Heart left ventricle (tissue), 16 donors: ENCODE measurements at regions not wholly inside any gene's neighbourhood (a gene's known extent, or its start where the extent isn't known, plus 50 kb on each side); places are given as distances from the start of the nearest gene placed in this dataset.

Experiments
- ATAC-seq, 4 donors: fragments of 200-7000 bp; cut with Tn5 transposase; one replicate each; pipeline ENCODE4 v1.9.1; 2020 to 2022; ENCODE audit warnings: moderate library complexity in 4 of 4, mild to moderate bottlenecking in 3 of 4, moderate number of reproducible peaks in 1 of 4
- DNase-seq, 5 donors: peaks; one replicate each; pipeline ENCODE4 v3.0.0-alpha.2; 2020
- H3K27ac ChIP-seq, 12 donors: fragments of 200-600 bp; sonication (generic) in 4 of 12; one replicate each; pipeline versions ENCODE4 v1.5.0 to v1.8.0; 2016 to 2022; ENCODE audit warnings: mild to moderate bottlenecking in 2 of 12
- H3K27me3 ChIP-seq, 9 donors: fragments of 200-600 bp; sonication (generic) in 2 of 9; one replicate each; pipeline versions ENCODE4 v1.5.1 to v1.8.0; 2016 to 2022; ENCODE audit warnings: mild to moderate bottlenecking in 3 of 9
- H3K36me3 ChIP-seq, 9 donors: fragments of 200-600 bp; sonication (generic) in 2 of 9; one replicate each; pipeline versions ENCODE4 v1.5.0 to v1.8.0; 2018 to 2022; ENCODE audit warnings: mild to moderate bottlenecking in 2 of 9
- H3K4me1 ChIP-seq, 12 donors: fragments of 200-600 bp; sonication (generic) in 4 of 12; one replicate each; pipeline versions ENCODE4 v1.5.0 to v1.8.0; 2016 to 2022; ENCODE audit warnings: mild to moderate bottlenecking in 3 of 12
- H3K4me3 ChIP-seq, 12 donors: fragments of 200-600 bp; sonication (generic) in 4 of 12; one replicate each; pipeline versions ENCODE4 v1.5.0 to v1.8.0; 2017 to 2022; ENCODE audit warnings: mild to moderate bottlenecking in 9 of 12, moderate library complexity in 4 of 12
- H3K9me3 ChIP-seq, 12 donors: fragments of 200-600 bp; sonication (generic) in 4 of 12; one replicate each; pipeline versions ENCODE4 v1.5.0 to v1.8.0; 2016 to 2022; ENCODE audit warnings: mild to moderate bottlenecking in 1 of 12
- POLR2A ChIP-seq, 2 donors: fragments of 450-650 bp; IDR thresholded peaks; one replicate each; pipeline ENCODE4 v1.6.1; 2017; ENCODE audit warnings: antibody characterized with exemption in 2 of 2, mild to moderate bottlenecking in 2 of 2, moderate library complexity in 2 of 2
- WGBS, 4 donors: extraction: QIAGEN DNeasy Blood & Tissue Kit in 2 of 4; methylation state at CpG; one replicate each; pipeline versions ENCODE4 v1.1.5 to v1.1.7; 2013 to 2018; 5-methylcytosine and 5-hydroxymethylcytosine counted together
- intact Hi-C, 10 donors: fragments of 100-400 bp; cut with DNase I; formaldehyde crosslinking; loops; one replicate each; pipeline versions ENCODE4 v1.11.1 to v1.14.2; 2022
- TF ChIP-seq, protein P1 (sequence below), 12 donors: fragments of 200-600 bp; sonication (generic) in 4 of 12; IDR thresholded peaks; one replicate each; pipeline versions ENCODE4 v1.5.0 to v1.8.0; 2018 to 2022; ENCODE audit warnings: antibody characterized with exemption in 12 of 12, mild to moderate bottlenecking in 5 of 12
- donor health status: ischemic (EF 13 %, LVEDD 7.1; RV severe dilation, severe dysfunction).
- donor health status: healthy with polysubstance abuse.
- donor health status: DM: no; HTN: yes; CAD: no.
- donor health status: DM: no; HTN: no; CAD: no.
- donor health status: ischemic (EF 25% LVEDD 6.9; RV normal size, moderate dysfunction).
- donor health status: ischemic (EF 25% LVEDD 5.7; RV mildly dilated, moderate dysfunction).
- donor health status: healthy.
- donor health status: DM: yes; HTN: yes; CAD: no.
- donor health status: ischemic (EF 35%, LVEDD 5.7; RV mildly dilated, moderate dysfunction).
- donor health status: nonischemic (EF 11% LVEDD 7.7; RV severe dilation, severe dysfunction).
- donor health status: DM: yes; HTN: yes; CAD: no.
- donor health status: PGD.
- donor health status: ischemic (EF 29% LVEDD 5.4; RV normal size, mild dysfunction).
- donor health status: nonischemic (EF 23%, LVEDD 6.1; RV moderate dilation, normal function).

DNA sequence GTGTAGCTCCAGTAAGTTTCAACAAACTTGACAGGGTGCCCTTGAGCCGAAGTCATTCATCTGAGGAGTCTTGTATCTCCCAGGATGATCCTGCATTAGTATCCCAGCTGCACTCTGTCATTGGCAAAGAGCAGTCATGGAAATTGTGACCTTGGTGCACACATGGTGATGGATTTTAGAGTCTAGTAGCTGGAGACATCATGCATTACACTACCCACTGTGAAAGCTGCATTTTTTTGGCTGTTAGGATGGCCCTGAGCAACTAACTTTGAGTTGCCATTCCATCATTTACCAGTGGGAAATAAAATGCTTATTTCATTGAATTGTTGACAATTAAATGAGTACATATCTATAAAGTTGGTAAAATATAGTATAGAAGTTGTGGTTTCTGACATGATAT is 552.6 kb upstream of the CBLB start:
- TF ChIP-seq, protein P1, sequence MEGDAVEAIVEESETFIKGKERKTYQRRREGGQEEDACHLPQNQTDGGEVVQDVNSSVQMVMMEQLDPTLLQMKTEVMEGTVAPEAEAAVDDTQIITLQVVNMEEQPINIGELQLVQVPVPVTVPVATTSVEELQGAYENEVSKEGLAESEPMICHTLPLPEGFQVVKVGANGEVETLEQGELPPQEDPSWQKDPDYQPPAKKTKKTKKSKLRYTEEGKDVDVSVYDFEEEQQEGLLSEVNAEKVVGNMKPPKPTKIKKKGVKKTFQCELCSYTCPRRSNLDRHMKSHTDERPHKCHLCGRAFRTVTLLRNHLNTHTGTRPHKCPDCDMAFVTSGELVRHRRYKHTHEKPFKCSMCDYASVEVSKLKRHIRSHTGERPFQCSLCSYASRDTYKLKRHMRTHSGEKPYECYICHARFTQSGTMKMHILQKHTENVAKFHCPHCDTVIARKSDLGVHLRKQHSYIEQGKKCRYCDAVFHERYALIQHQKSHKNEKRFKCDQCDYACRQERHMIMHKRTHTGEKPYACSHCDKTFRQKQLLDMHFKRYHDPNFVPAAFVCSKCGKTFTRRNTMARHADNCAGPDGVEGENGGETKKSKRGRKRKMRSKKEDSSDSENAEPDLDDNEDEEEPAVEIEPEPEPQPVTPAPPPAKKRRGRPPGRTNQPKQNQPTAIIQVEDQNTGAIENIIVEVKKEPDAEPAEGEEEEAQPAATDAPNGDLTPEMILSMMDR (IDR thresholded peaks at IDR 0.05): no peak
- no peak for TF ChIP-seq POLR2A (IDR thresholded peaks at IDR 0.05)
- DNase-seq (no peak), ATAC-seq (no peak)
- Histone ChIP-seq H3K27me3 (no peaks in the 10 kb centered on the region), H3K9me3 (peaks cover 0 to 4% (median 0%) of the 10 kb centered on the region in 12 donors), H3K4me3 (no peak overlapping the region), H3K27ac (no peak overlapping the region), H3K36me3 (no peaks in the 10 kb centered on the region), H3K4me1 (peaks cover 0 to 9% (median 0%) of the 10 kb centered on the region in 12 donors)
- WGBS, 4 donors: 62 to 83% (median 73%) methylated on average over 1 of the region's 1 CpG
- intact Hi-C loops: no loop called here

DNA sequence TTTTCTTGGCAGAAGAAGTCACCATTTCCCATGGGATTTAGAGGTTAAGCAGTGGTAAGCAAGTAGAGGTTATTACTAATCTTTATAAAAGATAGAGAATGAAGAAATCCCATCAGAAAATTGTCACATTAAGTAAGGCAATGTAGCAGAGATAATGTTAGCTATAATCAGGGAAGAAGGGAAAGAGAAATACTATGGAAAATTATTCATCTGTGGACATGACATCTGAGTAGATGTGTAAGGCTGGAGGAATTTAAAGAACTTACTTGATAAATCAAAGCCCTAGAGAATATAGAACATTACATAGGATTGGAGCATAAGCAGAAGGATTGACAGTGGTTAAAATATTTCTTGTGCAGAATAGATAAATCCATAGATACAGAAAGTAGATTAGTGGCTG is 553.1 kb upstream of the CBLB start:
- H3K4me1 ChIP-seq: peaks cover 0 to 9% (median 0%) of the 10 kb centered on the region in 12 donors
- ATAC-seq: no peak
- H3K9me3 ChIP-seq: peaks cover 0 to 4% (median 0%) of the 10 kb centered on the region in 12 donors
- no peak overlapping the region for H3K27ac ChIP-seq
- H3K27me3 ChIP-seq: no peaks in the 10 kb centered on the region
- H3K4me3 ChIP-seq: no peak overlapping the region
- DNase-seq: no peak
- TF ChIP-seq, protein P1 (IDR thresholded peaks at IDR 0.05): no peak
- no peak for TF ChIP-seq POLR2A (IDR thresholded peaks at IDR 0.05)
- intact Hi-C loops: no loop called here
- H3K36me3 ChIP-seq: no peaks in the 10 kb centered on the region

DNA sequence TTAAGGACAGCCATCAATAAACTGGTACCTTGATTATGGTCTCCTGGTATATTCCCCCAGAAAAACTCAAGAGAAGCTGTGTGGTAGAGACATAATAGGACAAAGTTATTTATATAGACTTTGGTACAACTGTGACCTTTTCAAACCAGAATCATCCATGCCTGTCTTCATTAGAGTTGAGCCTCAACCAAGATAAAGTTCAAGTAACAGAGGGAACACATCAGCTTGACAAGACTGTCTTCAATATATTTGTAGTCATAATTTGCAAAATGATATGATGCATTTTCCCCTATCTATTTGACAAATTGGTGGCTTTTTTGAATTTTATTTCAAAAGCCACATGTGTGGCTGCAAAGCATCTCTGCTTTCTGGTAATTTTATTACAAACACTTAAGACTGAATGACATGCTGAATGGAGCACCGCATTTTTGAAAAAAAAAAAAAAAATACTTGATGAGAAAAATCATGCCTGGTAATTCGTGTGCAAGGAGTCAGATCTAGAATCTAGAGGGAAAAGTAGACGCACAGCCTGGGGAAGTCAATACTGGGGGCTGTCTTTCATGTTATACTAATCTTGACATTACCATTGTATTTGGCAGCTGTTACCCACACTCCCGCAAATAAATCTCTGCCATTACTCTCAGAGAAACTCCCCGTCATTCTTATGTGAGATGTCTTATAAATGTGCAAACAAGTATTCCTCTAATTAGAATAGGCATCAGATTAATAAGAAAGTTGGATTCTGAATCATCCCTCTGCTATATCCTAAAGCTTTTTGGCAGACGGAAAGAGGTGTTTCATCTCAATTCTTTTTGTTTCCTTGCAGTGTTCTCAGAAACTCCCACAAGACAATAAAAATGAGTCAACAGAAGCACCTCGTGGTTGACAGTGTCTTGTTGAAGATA is 554.8 kb upstream of the CBLB start:
- TF ChIP-seq, protein P1 (IDR thresholded peaks at IDR 0.05): no peak
- no peak for TF ChIP-seq POLR2A (IDR thresholded peaks at IDR 0.05)
- H3K4me1 ChIP-seq: peaks cover 0 to 9% (median 0%) of the 10 kb centered on the region in 12 donors
- no peaks in the 10 kb centered on the region for H3K27me3 ChIP-seq
- ATAC-seq (no peak), DNase-seq (no peak)
- intact Hi-C loops: no loop called here
- 69 to 76% (median 72%) methylated on average over 7 of the region's 7 CpGs for WGBS, 4 donors
- H3K36me3 ChIP-seq: no peaks in the 10 kb centered on the region
- no peak overlapping the region for H3K27ac ChIP-seq
- H3K9me3 ChIP-seq: peaks cover 0 to 4% (median 0%) of the 10 kb centered on the region in 12 donors
- H3K4me3 ChIP-seq: no peak overlapping the region

DNA sequence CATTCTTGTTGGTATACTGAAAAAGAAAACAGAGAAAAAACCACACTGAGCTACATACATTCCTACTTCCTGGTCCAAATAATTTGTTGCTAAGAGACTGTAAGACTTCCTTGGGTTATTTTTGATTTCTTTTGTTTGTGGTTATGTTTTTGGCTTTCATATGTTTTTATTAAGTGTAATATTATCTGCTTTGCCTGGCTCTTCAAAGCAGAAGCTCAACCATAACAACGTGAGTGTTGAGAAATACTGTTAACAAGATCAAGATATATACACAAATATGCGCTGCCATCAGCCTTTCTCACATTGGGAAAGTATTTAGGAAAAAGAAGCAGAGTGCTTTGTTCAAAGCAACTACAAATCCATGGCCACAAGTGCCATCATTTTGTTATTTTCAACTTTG is 556.2 kb upstream of the CBLB start:
- Histone ChIP-seq H3K4me1 (peaks cover 0 to 9% (median 0%) of the 10 kb centered on the region in 12 donors), H3K9me3 (peaks cover 0 to 2% (median 0%) of the 10 kb centered on the region in 12 donors), H3K27me3 (no peaks in the 10 kb centered on the region), H3K36me3 (no peaks in the 10 kb centered on the region), H3K27ac (no peak overlapping the region), H3K4me3 (no peak overlapping the region)
- intact Hi-C loops: loop anchor here in 1 of 10 donors (5.0 kb wide), 1 partner anchor 423 kb away; no protein-coding TSS in a partner anchor
- 54 to 62% (median 59%) methylated on average over 2 of the region's 2 CpGs for WGBS, 4 donors
- ATAC-seq: no peak
- no peak for DNase-seq
- TF ChIP-seq POLR2A (IDR thresholded peaks at IDR 0.05): no peak
- TF ChIP-seq, protein P1 (IDR thresholded peaks at IDR 0.05): no peak
